ENCODE measurements at regions not wholly inside any gene's neighbourhood (a gene's known extent, or its start where the extent isn't known, plus 50 kb on each side); places are given as distances from the start of the nearest gene placed in this dataset.

DNA sequence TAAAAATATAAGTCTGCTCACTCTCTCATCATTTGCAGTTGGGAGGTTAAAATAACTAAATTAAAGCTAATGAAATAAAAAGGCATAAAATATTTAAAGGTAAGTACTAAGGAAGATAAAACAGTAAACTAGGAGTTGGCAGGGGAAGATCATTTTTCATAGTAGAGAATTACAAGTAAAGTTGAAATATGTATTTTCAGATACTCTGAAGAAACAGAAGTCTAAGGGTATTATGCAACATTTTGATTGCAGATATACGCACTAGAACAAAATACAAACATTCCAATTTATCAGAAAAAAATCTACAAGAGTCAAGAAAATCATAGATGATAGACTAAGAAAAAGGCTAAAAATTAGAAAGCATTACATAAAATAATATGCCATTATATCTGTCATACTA lies 167.6 kb upstream of the CTAGE1 start:
- ATAC-seq (no peak), FAIRE-seq (no peak), DNase-seq (ENCODE audit: low read depth in 1 of 2, low spot score in 1 of 2) (no peak)
- CTCF ChIA-PET = no interaction called here
- peaks cover 17% of the 10 kb centered on the region for H3K4me1 ChIP-seq
- WGBS (ENCODE audit: missing lambda C conversion rate) = 77% methylated on average over 1 of the region's 1 CpG
- H3K9me3 ChIP-seq = 0 out of 3 replicates have a peak, but pooled peaks cover 3% of the 10 kb centered on the region
- H3K27ac ChIP-seq = no peak overlapping the region
- POLR2A ChIA-PET = no interaction called here
- no peak overlapping the region for H3K4me3 ChIP-seq
- TF ChIP-seq HOXA7 (CRISPR knock-in tag; IDR thresholded peaks at IDR 0.05) = no peak
- H3K4me2 ChIP-seq = peak overlapping the region; percentile 56

DNA sequence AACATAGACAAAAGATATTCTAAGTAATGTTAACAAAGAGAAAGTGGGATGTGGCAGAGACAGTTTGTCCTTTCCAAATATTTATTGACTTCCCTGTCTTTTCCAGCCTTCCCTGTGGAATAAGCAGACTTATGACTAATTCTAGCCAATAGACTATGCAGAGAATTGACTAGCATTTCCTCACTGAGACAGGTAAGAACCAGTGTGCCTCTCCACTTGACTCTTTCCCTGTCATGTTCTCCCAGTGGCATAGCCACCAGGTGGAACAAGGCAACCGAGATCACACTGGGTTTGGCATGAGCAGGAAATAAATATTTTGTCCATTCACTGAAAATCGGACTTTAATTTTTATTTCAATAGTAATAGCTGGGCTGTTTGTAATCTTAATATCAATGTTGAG lies 168.1 kb upstream of the CTAGE1 start:
- Histone ChIP-seq H3K4me2 (no peak overlapping the region; the same call in 2 of the 3 replicates), H3K27ac (no peak overlapping the region), H3K4me3 (no peak overlapping the region), H3K4me1 (peaks cover 17% of the 10 kb centered on the region), H3K9me3 (0 out of 3 replicates have a peak, but pooled peaks cover 3% of the 10 kb centered on the region)
- ChIA-PET POLR2A (no interaction called here), CTCF (no interaction called here)
- DNase-seq (ENCODE audit: low read depth in 1 of 2, low spot score in 1 of 2) (no peak), ATAC-seq (no peak), FAIRE-seq (no peak)
- WGBS (ENCODE audit: missing lambda C conversion rate) = 72% methylated on average over 2 of the region's 2 CpGs
- TF ChIP-seq GATA3 (IDR thresholded peaks at IDR 0.05; ENCODE audit: borderline replicate concordance) = no peak
- TF ChIP-seq MAFK (IDR thresholded peaks at IDR 0.05; ENCODE audit: partially characterized antibody) = no peak
- no peak for TF ChIP-seq PHF8 (IDR thresholded peaks at IDR 0.05; ENCODE audit: borderline replicate concordance, low read depth)
- TF ChIP-seq CBX8 (IDR thresholded peaks at IDR 0.05) = no peak
- TF ChIP-seq CHD4 (IDR thresholded peaks at IDR 0.05; ENCODE audit: borderline replicate concordance) = no peak
- TF ChIP-seq, protein P1, sequence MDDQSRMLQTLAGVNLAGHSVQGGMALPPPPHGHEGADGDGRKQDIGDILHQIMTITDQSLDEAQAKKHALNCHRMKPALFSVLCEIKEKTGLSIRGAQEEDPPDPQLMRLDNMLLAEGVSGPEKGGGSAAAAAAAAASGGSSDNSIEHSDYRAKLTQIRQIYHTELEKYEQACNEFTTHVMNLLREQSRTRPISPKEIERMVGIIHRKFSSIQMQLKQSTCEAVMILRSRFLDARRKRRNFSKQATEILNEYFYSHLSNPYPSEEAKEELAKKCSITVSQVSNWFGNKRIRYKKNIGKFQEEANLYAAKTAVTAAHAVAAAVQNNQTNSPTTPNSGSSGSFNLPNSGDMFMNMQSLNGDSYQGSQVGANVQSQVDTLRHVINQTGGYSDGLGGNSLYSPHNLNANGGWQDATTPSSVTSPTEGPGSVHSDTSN (IDR thresholded peaks at IDR 0.05) = no peak
- TF ChIP-seq NPAS2 (CRISPR knock-in tag; IDR thresholded peaks at IDR 0.05; ENCODE audit: borderline replicate concordance) = no peak
- TF ChIP-seq FOXS1 (CRISPR knock-in tag; IDR thresholded peaks at IDR 0.05) = no peak

DNA sequence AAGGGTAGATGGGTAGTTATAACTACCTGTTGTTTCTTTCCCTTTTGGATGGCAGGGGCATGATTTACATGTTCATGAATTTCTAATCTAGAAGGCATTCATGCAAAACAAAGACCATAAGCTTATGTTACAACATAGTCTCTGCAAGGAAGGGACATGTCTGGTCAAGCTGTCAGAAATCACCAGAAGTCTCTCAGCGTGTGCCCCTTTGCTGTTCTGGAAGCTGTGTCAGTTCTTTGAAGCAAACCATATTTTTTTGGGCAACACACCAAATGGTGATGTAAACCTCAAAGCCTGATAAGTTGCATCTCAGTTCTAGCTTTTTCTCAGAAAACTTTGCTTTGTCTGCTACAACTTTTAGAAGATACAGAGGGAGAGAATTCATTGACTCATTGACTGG lies 173.5 kb upstream of the CTAGE1 start:
- POLR2A ChIA-PET = no interaction called here
- H3K4me1 ChIP-seq = no peaks in the 10 kb centered on the region
- H3K4me3 ChIP-seq = no peak overlapping the region
- CTCF ChIA-PET = no interaction called here
- FAIRE-seq = no peak
- no peak overlapping the region for H3K27ac ChIP-seq
- 70% methylated on average over 1 of the region's 1 CpG for WGBS (ENCODE audit: missing lambda C conversion rate)
- no peak for ATAC-seq
- 0 out of 3 replicates have a peak, but pooled peaks cover 3% of the 10 kb centered on the region for H3K9me3 ChIP-seq
- H3K4me2 ChIP-seq = no peak overlapping the region
- TF ChIP-seq EP300 (IDR thresholded peaks at IDR 0.05) (no peak), GATA3 (IDR thresholded peaks at IDR 0.05; ENCODE audit: borderline replicate concordance) (no peak), RARB (CRISPR knock-in tag; IDR thresholded peaks at IDR 0.05) (no peak), KDM5A (IDR thresholded peaks at IDR 0.05) (no peak), ZC3H11A (IDR thresholded peaks at IDR 0.05) (no peak), POLR2A (IDR thresholded peaks at IDR 0.05; ENCODE audit: low read length) (no peak)
- TF ChIP-seq, protein P2, sequence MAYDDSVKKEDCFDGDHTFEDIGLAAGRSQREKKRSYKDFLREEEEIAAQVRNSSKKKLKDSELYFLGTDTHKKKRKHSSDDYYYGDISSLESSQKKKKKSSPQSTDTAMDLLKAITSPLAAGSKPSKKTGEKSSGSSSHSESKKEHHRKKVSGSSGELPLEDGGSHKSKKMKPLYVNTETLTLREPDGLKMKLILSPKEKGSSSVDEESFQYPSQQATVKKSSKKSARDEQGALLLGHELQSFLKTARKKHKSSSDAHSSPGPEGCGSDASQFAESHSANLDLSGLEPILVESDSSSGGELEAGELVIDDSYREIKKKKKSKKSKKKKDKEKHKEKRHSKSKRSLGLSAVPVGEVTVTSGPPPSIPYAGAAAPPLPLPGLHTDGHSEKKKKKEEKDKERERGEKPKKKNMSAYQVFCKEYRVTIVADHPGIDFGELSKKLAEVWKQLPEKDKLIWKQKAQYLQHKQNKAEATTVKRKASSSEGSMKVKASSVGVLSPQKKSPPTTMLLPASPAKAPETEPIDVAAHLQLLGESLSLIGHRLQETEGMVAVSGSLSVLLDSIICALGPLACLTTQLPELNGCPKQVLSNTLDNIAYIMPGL (CRISPR knock-in tag; IDR thresholded peaks at IDR 0.05; ENCODE audit: borderline replicate concordance) = no peak
- TF ChIP-seq, protein P3, sequence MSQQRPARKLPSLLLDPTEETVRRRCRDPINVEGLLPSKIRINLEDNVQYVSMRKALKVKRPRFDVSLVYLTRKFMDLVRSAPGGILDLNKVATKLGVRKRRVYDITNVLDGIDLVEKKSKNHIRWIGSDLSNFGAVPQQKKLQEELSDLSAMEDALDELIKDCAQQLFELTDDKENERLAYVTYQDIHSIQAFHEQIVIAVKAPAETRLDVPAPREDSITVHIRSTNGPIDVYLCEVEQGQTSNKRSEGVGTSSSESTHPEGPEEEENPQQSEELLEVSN (IDR thresholded peaks at IDR 0.05; ENCODE audit: borderline replicate concordance, low read depth) = no peak
- TF ChIP-seq, protein P4, sequence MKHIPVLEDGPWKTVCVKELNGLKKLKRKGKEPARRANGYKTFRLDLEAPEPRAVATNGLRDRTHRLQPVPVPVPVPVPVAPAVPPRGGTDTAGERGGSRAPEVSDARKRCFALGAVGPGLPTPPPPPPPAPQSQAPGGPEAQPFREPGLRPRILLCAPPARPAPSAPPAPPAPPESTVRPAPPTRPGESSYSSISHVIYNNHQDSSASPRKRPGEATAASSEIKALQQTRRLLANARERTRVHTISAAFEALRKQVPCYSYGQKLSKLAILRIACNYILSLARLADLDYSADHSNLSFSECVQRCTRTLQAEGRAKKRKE (CRISPR knock-in tag; IDR thresholded peaks at IDR 0.05; ENCODE audit: low read depth) = no peak
- no peak for DNase-seq (ENCODE audit: low read depth in 1 of 2, low spot score in 1 of 2)
